ENCODE measurements at regions not wholly inside any gene's neighbourhood (a gene's known extent, or its start where the extent isn't known, plus 50 kb on each side); places are given as distances from the start of the nearest gene placed in this dataset.
"Not testable (repeated sequence)": the region's sequence is repeated elsewhere in the genome, so short reads cannot be mapped to it uniquely, and the experiment has no call there.

DNA sequence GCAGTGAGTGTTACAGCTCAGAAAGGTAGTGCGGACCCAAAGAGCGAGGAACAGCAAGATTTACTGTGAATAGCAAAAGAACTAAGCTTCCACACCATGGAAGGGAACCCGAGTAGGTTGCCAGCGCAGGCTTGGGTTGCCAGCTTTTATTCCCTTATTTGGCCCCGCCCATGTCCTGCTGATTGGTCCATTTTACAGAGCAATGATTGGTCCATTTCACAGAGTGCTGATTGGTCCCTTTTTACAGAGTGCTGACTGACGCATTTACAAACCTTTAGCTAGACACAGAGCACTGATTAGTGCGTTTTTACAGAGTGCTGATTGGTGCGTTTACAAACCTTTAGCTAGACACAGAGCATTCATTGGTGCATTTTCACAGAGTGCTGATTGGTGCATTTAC, 1030.7 kb downstream of the EPHA7 start:
- H3K4me3 Mint-ChIP-seq; ATAC-seq; H3K27ac Mint-ChIP-seq; H3K27me3 Mint-ChIP-seq; H3K36me3 Mint-ChIP-seq; DNase-seq (ENCODE audit: low spot score); H3K4me1 Mint-ChIP-seq (ENCODE audit: low read depth in 2 of 2): not testable (repeated sequence)
- H3K9me3 Mint-ChIP-seq = peaks cover 15% of the 10 kb centered on the region

DNA sequence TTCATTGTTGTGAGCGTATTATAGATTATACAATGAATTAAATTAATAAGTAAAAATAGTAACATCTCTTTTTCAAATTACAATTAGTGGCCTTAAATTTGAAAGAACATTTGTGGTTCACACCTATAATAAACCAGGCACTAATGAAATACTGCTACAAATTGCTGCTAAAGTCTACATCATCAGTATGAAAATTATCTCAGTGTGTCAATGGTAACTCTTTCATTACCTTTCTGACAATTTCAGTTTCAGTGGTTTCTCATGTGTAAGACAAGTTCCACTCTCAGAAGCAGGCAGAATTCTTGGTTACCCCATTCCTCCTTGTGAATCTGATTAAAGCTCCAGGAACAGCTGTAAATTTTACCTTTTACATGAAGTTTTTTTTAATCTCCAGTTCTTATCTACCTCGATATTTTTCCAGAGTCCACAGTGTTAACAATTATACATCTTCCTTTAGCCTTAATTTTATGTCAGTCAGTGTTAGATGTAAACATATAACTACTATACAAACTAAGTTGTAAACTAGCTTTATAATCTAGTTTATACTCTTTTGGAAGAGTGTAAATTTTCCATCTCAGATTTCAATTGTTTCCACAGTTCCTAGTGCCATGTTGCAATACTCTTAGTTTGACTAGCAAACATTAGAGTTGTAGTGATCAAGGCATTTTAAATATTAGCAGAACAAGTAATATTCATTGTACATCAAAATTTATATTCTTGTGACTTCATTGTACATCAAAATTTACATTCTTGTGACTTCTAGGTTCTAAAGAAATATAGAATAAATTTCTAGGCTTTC, 1038.4 kb downstream of the EPHA7 start:
- H3K4me3 Mint-ChIP-seq = no peak overlapping the region
- peaks cover 3% of the 10 kb centered on the region for H3K9me3 Mint-ChIP-seq
- no peak for DNase-seq (ENCODE audit: low spot score)
- H3K27me3 Mint-ChIP-seq = no peaks in the 10 kb centered on the region
- H3K27ac Mint-ChIP-seq = no peak overlapping the region
- no peaks in the 10 kb centered on the region for H3K4me1 Mint-ChIP-seq (ENCODE audit: low read depth in 2 of 2)
- no peaks in the 10 kb centered on the region for H3K36me3 Mint-ChIP-seq
- ATAC-seq = no peak

DNA sequence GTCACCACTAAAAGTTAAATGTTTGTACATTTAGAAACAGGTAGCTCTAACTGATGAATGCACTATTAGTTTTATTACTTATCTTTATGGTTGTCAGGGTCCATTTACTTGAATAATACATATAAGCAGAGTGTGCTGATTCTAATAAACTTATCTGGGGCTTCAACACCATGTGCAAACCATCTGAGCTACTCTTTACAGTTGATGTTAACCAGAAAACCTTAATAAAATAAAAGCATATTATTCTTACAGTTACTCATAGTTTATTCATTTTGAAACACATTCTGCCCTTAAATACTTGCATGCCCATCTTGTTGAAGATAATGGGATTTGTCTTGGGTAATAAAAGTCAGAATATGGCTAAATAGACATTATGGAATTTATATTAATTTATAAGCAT, 1042.2 kb downstream of the EPHA7 start:
- DNase-seq (ENCODE audit: low spot score) = no peak
- peaks cover 4% of the 10 kb centered on the region for H3K36me3 Mint-ChIP-seq
- H3K4me3 Mint-ChIP-seq = no peak overlapping the region
- H3K9me3 Mint-ChIP-seq = peaks cover 5% of the 10 kb centered on the region
- no peaks in the 10 kb centered on the region for H3K27me3 Mint-ChIP-seq
- no peak for ATAC-seq
- H3K27ac Mint-ChIP-seq = no peak overlapping the region
- H3K4me1 Mint-ChIP-seq (ENCODE audit: low read depth in 2 of 2) = no peaks in the 10 kb centered on the region

DNA sequence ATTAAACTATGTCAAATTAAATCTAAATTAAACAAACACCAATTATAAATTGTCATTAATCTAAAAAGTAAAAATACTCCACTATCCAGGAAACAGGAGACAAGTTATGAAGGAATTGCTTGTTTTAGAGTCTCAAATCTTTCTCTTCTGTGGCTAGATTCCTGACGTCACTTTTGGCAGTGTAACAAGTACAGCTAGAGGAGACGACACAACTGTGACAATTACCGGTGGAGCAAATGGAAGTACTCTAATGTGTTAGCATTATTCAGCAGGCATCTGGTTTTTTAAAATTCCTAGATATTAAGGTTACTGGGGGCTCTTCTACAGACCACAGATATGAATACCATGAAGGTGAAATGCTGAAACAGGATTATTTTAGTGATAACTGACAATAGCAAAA, 1042.7 kb downstream of the EPHA7 start:
- DNase-seq (ENCODE audit: low spot score) (no peak), ATAC-seq (no peak)
- Mint-ChIP-seq H3K9me3 (peaks cover 8% of the 10 kb centered on the region), H3K27ac (no peak overlapping the region), H3K4me1 (ENCODE audit: low read depth in 2 of 2) (no peaks in the 10 kb centered on the region), H3K36me3 (peaks cover 4% of the 10 kb centered on the region), H3K4me3 (no peak overlapping the region), H3K27me3 (no peaks in the 10 kb centered on the region)

DNA sequence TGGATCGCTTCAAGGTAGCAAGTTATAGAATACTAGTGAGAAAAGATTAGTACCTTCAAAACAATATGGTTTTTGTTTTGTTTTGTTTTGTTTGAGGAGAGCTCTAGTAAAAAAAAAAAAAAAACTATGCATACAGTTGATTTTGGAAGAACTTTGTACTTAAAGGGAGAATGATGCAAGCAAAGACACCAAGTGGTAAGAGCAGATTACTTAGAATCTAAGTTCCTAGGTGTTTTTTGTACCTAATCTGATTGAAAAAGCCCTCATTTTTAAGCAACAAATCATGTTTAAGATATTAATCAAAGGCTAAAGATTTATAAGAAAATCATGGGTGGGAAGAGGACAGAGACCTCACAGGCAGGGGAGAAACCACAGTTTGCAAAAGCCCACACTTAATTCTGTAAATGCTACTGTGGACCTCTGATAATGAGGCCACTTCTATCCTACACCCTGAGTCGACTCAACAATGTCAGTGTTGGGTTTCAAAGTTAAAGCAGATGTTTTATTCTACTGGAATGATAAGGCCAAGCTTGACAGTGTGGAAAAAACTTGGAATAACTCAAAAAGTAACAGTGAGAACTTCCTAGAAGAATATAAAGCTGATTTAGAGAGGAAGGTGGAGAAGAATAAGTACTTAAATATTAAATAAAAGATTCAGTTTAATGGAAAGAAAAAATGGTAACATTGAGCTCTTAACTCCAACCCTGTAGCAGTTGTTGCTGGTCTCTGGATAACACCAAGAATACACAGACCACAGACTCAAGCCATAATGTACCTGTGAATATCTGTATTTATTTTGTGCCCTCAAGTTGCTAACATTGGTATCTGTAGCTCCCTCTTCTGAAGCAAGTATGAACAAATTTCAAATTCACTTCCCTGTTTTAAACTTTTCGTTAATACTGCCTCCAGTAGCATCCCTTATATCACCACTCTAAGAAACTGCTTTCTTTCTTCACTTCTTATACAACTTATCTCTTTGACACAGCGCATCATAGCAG, 1047.8 kb downstream of the EPHA7 start:
- Mint-ChIP-seq H3K4me3 (no peak overlapping the region), H3K9me3 (peaks cover 8% of the 10 kb centered on the region), H3K27ac (no peak overlapping the region), H3K27me3 (no peaks in the 10 kb centered on the region), H3K36me3 (peaks cover 4% of the 10 kb centered on the region), H3K4me1 (ENCODE audit: low read depth in 2 of 2) (no peaks in the 10 kb centered on the region)
- ATAC-seq = no peak
- no peak for DNase-seq (ENCODE audit: low spot score)

DNA sequence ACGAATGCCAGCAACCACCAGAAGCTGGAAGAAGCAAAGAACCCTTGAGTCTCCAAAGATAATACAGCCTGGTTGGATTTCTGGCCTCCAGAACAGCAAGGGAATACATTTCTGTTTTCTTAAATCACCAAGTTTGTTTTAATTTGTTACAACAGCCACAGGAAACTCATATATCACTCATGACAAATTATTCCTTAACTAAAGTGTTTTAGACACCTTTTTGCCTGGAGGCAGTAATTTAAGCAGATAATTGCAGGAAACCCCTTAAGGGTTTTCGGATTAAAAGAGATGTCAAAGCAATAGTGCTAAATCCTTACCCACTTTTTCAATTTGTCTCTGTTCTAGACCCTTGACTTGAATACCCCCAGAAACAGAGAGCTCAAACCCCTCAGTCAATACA, 1050.0 kb downstream of the EPHA7 start:
- no peaks in the 10 kb centered on the region for H3K4me1 Mint-ChIP-seq (ENCODE audit: low read depth in 2 of 2)
- no peak overlapping the region for H3K4me3 Mint-ChIP-seq
- no peak for ATAC-seq
- H3K27me3 Mint-ChIP-seq = no peaks in the 10 kb centered on the region
- H3K27ac Mint-ChIP-seq = no peak overlapping the region
- peaks cover 11% of the 10 kb centered on the region for H3K9me3 Mint-ChIP-seq
- H3K36me3 Mint-ChIP-seq = no peaks in the 10 kb centered on the region
- DNase-seq (ENCODE audit: low spot score) = no peak

DNA sequence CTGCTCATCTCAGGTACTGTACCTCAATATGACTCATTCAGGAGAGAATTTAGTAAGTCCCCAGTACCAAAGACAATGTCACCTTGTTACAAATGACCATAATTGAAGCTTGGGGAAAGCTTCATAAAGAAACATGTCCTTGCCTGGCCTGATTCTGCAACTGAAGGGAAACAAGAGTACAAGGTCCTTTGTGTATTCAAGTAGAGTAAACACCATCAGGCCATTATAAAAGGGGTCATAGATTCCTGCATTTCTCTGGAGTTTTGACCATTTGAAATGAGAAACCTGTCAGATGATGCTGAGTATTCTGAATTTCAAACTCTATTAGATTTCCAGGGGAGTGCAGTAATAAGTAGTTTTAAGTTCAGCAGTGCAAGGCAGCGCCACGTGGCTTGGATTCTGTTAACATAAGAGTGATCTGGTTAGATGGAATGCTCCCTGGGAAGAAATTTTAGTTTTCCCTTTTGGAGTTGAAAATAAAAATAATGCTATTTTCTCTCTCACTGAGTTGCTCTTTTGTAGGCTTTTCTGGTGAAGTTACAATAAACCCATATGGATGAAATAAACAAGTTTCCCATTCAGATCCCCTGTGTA, 1054.3 kb downstream of the EPHA7 start:
- Mint-ChIP-seq H3K36me3 (no peaks in the 10 kb centered on the region), H3K27me3 (no peaks in the 10 kb centered on the region), H3K4me1 (ENCODE audit: low read depth in 2 of 2) (no peaks in the 10 kb centered on the region), H3K4me3 (no peak overlapping the region), H3K27ac (no peak overlapping the region), H3K9me3 (peaks cover 11% of the 10 kb centered on the region)
- no peak for ATAC-seq
- DNase-seq (ENCODE audit: low spot score) = no peak

DNA sequence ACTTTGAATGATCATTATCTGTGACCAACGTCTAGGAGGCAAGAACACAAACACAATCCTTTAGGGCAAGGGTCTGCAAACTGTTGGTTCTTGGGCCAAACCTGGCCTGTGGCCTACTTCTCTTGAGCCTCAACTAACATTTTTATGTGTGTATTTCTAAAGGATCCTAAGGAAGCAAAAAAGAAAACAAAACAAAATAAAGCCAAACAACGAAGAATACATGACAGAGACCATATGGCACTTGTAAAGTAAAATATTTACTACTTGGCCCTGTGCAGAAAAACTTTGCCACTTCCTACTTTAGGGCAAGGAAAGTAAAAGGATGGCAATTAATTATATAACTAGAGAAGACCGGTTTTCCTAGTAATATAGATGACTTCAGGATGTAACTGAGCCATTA, 1056.2 kb downstream of the EPHA7 start:
- Mint-ChIP-seq H3K9me3 (peaks cover 8% of the 10 kb centered on the region), H3K27ac (no peak overlapping the region)

DNA sequence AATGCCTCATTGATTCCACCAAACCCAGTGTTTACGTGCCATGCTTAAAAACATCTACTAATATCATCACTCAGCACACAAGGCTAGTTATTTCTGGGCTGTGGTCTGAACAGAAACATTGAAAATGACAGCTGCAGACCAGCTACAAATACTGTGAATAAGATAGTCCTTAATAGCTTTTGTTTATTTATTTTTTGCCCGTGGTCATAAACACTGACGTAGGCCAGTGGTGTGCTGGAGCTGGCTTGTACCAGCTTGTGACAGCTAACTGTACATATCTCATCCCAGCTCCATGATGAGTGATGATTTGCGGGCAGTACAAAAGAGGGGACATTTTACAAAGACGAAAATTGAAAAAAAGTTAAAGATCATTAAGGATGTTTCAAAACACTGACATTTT, 1057.0 kb downstream of the EPHA7 start:
- Mint-ChIP-seq H3K4me1 (ENCODE audit: low read depth in 2 of 2) (no peaks in the 10 kb centered on the region), H3K36me3 (no peaks in the 10 kb centered on the region), H3K9me3 (peaks cover 8% of the 10 kb centered on the region), H3K27ac (no peak overlapping the region), H3K27me3 (no peaks in the 10 kb centered on the region), H3K4me3 (no peak overlapping the region)
- DNase-seq (ENCODE audit: low spot score) (no peak), ATAC-seq (no peak)

More for the DNA sequence above, 1056.2 kb downstream of the EPHA7 start:
- Mint-ChIP-seq H3K4me3 (no peak overlapping the region), H3K36me3 (no peaks in the 10 kb centered on the region), H3K27me3 (no peaks in the 10 kb centered on the region), H3K4me1 (ENCODE audit: low read depth in 2 of 2) (no peaks in the 10 kb centered on the region)
- DNase-seq (ENCODE audit: low spot score) (no peak), ATAC-seq (no peak)

DNA sequence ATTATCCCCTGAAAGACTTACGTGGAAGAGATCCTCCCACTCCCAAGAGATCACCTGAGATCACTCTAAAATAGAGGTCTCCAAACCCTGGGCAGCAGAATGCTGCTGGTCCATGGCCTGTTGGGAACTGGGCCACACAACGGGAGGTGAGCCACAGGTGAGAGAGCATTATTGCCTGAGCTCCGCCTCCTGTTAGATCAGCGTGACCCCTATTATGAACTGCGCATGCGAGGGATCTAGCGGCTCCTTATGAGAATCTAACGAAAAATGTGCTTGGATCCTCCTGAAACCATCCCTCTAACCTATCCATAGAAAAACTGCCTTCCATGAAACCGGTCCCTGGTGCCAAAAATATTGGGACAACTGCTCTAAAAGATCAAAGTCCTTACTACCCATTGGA, 1057.4 kb downstream of the EPHA7 start:
- ATAC-seq (no peak), DNase-seq (ENCODE audit: low spot score) (no peak)
- Mint-ChIP-seq H3K27me3 (no peaks in the 10 kb centered on the region), H3K4me1 (ENCODE audit: low read depth in 2 of 2) (no peaks in the 10 kb centered on the region), H3K4me3 (no peak overlapping the region), H3K36me3 (no peaks in the 10 kb centered on the region), H3K9me3 (peaks cover 8% of the 10 kb centered on the region), H3K27ac (no peak overlapping the region)

DNA sequence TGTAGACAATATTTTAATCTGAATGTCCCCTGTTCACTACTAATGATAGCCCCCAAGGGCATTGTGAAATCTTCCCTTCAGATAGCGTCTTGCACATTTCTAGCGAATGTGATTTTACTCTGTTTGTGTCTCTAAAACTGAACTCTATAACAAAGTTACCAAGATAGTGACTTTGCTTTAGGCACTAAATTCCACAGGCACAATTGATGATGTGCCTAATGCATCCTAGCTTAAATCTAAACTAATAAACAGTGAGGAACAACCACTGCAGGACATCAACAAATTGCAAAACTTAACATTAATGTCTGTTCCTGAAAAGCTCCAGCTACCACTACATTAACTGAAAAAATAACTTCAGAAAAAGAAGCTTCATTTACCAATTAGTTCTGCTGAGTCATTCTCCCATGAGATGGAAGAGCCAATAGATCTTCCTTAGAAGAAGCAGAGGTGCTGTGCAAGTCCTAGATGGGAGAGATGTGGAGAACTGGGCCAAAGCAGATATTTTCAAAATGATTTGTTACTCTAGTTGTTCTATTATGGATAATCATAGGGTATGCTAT, 1065.0 kb downstream of the EPHA7 start:
- DNase-seq (ENCODE audit: low spot score) (no peak), ATAC-seq (no peak)
- peaks cover 4% of the 10 kb centered on the region for H3K36me3 Mint-ChIP-seq
- H3K4me3 Mint-ChIP-seq = no peak overlapping the region
- H3K9me3 Mint-ChIP-seq = peaks cover 6% of the 10 kb centered on the region
- no peaks in the 10 kb centered on the region for H3K27me3 Mint-ChIP-seq
- H3K27ac Mint-ChIP-seq = no peak overlapping the region
- no peaks in the 10 kb centered on the region for H3K4me1 Mint-ChIP-seq (ENCODE audit: low read depth in 2 of 2)

DNA sequence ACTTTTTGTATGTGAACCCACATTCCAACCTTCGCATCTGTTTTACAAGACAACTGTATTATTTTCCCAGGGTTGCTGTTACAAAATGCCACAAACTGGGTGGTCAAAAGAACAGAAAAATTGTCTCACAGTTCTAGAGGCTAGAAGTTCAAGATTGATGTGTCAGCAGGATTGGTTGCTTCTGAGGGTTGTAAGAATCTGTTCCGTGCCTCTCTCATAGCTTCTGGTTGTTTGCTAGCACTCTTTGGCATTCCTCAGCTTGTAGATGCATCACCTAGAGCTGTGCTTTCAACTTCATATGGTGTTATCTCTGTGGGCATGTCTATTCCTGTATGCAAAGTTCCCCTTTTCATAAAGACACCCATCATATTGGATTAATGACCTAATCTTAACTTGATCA, 1067.2 kb downstream of the EPHA7 start:
- Mint-ChIP-seq H3K4me3 (no peak overlapping the region), H3K9me3 (peaks cover 6% of the 10 kb centered on the region), H3K36me3 (peaks cover 4% of the 10 kb centered on the region), H3K4me1 (ENCODE audit: low read depth in 2 of 2) (no peaks in the 10 kb centered on the region), H3K27ac (no peak overlapping the region), H3K27me3 (no peaks in the 10 kb centered on the region)
- ATAC-seq (no peak), DNase-seq (ENCODE audit: low spot score) (no peak)

DNA sequence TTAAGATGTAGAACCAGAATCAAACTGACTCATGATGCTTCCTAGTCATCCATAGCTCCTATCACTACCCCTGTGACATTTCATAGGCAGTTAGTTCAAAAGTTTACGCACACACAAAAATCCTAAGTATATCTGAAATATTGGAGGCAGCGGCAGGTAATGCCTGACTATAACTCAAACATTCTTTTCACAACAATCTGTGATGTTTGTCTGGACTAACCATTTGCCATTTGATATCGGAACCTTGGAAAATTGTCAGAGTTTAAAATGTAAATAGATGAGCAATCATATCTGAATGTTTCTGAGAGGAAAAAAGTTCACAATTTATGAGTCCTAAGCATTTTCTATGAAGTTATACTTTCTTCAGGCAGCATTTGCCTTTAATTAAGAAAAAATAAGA, 1078.2 kb downstream of the EPHA7 start:
- H3K27me3 Mint-ChIP-seq = no peaks in the 10 kb centered on the region
- H3K36me3 Mint-ChIP-seq = no peaks in the 10 kb centered on the region
- ATAC-seq (no peak), DNase-seq (ENCODE audit: low spot score) (no peak)
- H3K4me3 Mint-ChIP-seq = no peak overlapping the region
- H3K27ac Mint-ChIP-seq = no peak overlapping the region
- no peaks in the 10 kb centered on the region for H3K4me1 Mint-ChIP-seq (ENCODE audit: low read depth in 2 of 2)
- H3K9me3 Mint-ChIP-seq = peaks cover 6% of the 10 kb centered on the region

Measured in natural killer cell treated with Interleukin-12 subunit alpha and Interleukin-12 subunit beta and Interleukin-15 and Interleukin-18, amount 100 ng/mL, for 72 hours (primary cell).